Lower leg skin (tissue), 4 donors: ENCODE measurements at regions not wholly inside any gene's neighbourhood (a gene's known extent, or its start where the extent isn't known, plus 50 kb on each side); places are given as distances from the start of the nearest gene placed in this dataset.

Source experiments
- DNase-seq, 2 donors: peaks; one replicate each; pipeline ENCODE4 v3.0.0-alpha.2; 2019; ENCODE audit warnings: low spot score in 2 of 2
- H3K4me3 ChIP-seq: fragments of 200-600 bp; sonication (generic); 2 replicates; pipeline ENCODE4 v1.5.1; 2017; ENCODE audit warnings: mild to moderate bottlenecking, low read depth; ENCODE audit not compliant: poor library complexity, severe bottlenecking
- CTCF ChIP-seq, 3 donors: fragments of 450-650 bp; IDR thresholded peaks; one replicate each; pipeline ENCODE4 v1.5.1; 2016; ENCODE audit warnings: antibody characterized with exemption in 3 of 3, mild to moderate bottlenecking in 3 of 3, moderate library complexity in 2 of 3
- POLR2A ChIP-seq, 2 donors: fragments of 450-650 bp; IDR thresholded peaks; one replicate each; pipeline ENCODE4 v1.6.1; 2016 to 2017; ENCODE audit warnings: antibody characterized with exemption in 2 of 2, mild to moderate bottlenecking in 1 of 2, moderate library complexity in 1 of 2
- WGBS, 2 donors: methylation state at CpG; one replicate each; pipeline ENCODE4 v1.1.5; 2018; 5-methylcytosine and 5-hydroxymethylcytosine counted together
- intact Hi-C: fragments of 100-400 bp; cut with DNase I; formaldehyde crosslinking; loops from one replicate; pipeline ENCODE4 v1.15.0; 2023; ENCODE audit warnings: low total_unique reads

DNA sequence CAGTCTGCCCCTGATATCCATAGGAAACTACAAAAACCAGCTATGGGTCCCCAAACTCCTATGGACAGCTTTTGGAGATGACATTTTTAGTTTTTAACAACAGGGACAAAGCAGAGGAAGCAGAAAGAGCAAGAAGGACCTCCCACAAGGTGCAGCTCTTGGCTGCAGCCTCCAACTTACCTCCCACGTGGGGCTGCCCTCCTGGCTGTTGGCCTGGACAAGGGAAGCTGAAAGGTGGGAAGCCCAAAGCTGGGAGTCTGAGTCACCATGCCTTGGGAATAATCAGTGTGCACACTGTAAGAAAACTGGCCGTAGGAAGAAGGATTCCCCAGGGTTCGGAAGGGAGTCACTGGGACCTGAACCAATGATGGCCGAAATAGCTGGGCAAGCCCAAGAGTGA lies 51.8 kb upstream of the PAX1 start:
- 67 to 81% methylated on average over 4 of the region's 4 CpGs for WGBS, 2 donors
- no peak for TF ChIP-seq CTCF (IDR thresholded peaks at IDR 0.05)
- no peak for TF ChIP-seq POLR2A (IDR thresholded peaks at IDR 0.05)
- intact Hi-C loops: no loop called here
- DNase-seq: no peak
- no peak overlapping the region for H3K4me3 ChIP-seq

DNA sequence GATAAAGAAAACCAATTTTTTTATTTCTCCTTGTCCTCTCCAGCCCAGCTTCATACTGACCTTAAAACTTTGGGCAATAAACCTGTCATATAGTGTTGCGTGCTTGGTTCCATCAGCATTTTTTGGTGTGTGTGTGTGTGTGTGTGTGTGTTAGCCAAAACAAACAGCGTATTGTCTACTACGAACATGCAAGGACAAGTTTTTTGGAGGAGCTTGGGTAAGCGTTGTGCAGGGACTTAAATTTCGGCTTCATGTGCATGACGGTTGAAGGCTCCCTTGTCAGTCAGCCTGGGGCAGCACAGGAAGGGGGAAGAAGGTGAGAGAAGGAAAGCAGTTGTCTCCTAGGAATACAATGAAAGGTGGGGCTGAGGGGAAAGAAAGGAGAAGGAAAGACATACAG lies 62.0 kb upstream of the PAX1 start:
- no peak for DNase-seq
- TF ChIP-seq POLR2A (IDR thresholded peaks at IDR 0.05): no peak
- TF ChIP-seq CTCF (IDR thresholded peaks at IDR 0.05): no peak
- 48 to 53% methylated on average over 6 of the region's 6 CpGs for whole genome bisulfite sequencing, 2 donors
- H3K4me3 ChIP-seq: no peak overlapping the region
- intact Hi-C loops: no loop called here

- H3K4me3 ChIP-seq: no peak overlapping the region
- TF ChIP-seq POLR2A (IDR thresholded peaks at IDR 0.05) (no peak), CTCF (IDR thresholded peaks at IDR 0.05) (no peak)
- intact Hi-C loops: no loop called here
- WGBS, 2 donors: 17 to 23% methylated on average over 4 of the region's 4 CpGs
- no peak for DNase-seq
Observed at GRCh38 chr20:21640556-21640955, 64.9 kb upstream of the PAX1 start.

DNA sequence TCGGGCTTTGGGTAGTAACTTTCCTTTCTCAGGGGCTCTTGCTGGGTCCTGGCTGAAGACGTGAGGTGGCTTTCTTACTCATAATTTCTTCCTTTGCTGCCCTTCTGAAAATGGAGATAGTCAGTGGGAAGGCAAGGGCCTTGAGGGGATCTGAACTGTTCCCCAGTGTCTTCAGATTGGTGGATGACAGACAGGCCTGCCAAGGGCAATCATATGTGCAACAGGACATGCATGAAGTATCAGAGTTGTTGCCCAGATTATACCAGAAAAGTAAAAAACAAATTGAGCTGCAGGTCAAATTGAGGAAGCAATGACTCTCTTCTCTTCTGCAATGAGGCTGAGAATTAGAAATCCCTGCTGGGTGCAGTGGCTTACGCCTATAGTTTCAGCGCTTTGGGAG lies 71.6 kb upstream of the PAX1 start:
- no peak for DNase-seq
- H3K4me3 ChIP-seq: no peak overlapping the region
- no peak for TF ChIP-seq CTCF (IDR thresholded peaks at IDR 0.05)
- no peak for TF ChIP-seq POLR2A (IDR thresholded peaks at IDR 0.05)
- 92 to 94% methylated on average over 4 of the region's 4 CpGs for WGBS, 2 donors
- intact Hi-C loops: no loop called here

DNA sequence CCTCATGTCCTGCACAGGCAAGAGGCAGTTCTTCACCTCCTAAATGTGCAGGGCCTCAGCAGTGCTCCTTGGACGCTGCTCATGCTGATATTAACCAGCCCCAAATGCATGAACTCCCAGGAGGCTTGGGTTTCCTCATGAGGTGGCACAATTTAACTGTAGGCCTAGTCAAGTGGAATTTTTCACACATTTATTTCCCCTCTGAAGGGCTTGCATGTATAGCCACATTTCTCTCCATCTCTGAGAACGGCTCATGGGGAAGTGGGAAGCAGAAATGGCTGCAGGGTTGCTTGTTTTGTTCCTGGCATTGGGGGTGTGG lies 72.8 kb upstream of the PAX1 start:
- TF ChIP-seq POLR2A (IDR thresholded peaks at IDR 0.05) (no peak), CTCF (IDR thresholded peaks at IDR 0.05) (no peak)
- no peak overlapping the region for H3K4me3 ChIP-seq
- 67% methylated on average over 2 of the region's 2 CpGs for WGBS, 2 donors
- no peak for DNase-seq
- intact Hi-C loops: no loop called here

GRCh38 chr20:21632031-21632734 lies 73.3 kb upstream of the PAX1 start:
- no peak for DNase-seq
- intact Hi-C loops: no loop called here
- WGBS, 2 donors: 56 to 69% methylated on average over 7 of the region's 7 CpGs
- TF ChIP-seq POLR2A (IDR thresholded peaks at IDR 0.05) (no peak), CTCF (IDR thresholded peaks at IDR 0.05) (no peak)
- H3K4me3 ChIP-seq: no peak overlapping the region
